C4-2B (cell line): ENCODE measurements at regions not wholly inside any gene's neighbourhood (a gene's known extent, or its start where the extent isn't known, plus 50 kb on each side); places are given as distances from the start of the nearest gene placed in this dataset.

Source experiments
- ZFX ChIP-seq: fragments of 450-650 bp; IDR thresholded peaks from 2 replicates; pipeline ENCODE4 v1.6.1; 2017
- TF ChIP-seq, protein P1 (sequence below): fragments of 450-650 bp; conservative IDR thresholded peaks from 2 replicates; pipeline ENCODE4 v1.5.1; 2017; ENCODE audit warnings: mild to moderate bottlenecking

DNA sequence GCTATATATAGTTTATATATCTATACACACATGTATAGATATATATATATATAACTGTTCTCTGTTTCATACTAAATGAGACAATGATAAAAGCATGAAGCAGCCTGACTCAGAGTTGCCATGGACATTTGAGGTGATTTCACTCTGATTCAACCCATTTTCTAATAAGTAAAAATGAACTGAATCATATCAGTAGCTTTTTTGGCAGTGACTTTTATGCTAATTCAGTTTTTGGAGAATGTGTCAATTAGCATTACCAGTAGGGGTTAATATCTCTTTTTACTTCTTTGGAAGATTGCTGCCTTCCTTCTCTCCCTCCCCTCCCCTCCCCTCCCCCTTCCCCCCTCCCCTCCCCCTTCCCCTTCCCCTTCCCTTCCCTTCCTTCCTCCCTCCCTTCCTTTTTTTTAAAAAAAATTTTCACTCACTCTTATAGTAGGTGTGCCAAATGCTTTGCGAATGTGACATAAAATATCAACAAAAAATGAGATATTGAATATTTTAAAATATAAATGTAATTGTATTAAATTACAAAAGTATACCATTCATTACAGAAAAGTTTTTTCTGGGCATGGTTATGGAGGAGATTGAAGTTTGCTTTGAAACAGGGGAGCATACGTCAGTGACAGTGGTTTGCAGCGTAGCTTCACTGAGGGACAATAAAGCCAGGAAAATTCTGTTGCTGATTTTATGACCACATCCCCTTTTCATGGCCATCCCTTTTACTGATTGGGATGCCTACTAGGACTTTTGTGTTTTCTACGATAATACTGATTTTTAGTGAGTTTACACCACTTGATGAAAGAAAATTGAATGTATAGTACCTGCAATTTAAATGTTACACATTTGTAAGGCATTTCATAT lies 64.0 kb upstream of the KLF6 start:
- TF ChIP-seq, protein P1, sequence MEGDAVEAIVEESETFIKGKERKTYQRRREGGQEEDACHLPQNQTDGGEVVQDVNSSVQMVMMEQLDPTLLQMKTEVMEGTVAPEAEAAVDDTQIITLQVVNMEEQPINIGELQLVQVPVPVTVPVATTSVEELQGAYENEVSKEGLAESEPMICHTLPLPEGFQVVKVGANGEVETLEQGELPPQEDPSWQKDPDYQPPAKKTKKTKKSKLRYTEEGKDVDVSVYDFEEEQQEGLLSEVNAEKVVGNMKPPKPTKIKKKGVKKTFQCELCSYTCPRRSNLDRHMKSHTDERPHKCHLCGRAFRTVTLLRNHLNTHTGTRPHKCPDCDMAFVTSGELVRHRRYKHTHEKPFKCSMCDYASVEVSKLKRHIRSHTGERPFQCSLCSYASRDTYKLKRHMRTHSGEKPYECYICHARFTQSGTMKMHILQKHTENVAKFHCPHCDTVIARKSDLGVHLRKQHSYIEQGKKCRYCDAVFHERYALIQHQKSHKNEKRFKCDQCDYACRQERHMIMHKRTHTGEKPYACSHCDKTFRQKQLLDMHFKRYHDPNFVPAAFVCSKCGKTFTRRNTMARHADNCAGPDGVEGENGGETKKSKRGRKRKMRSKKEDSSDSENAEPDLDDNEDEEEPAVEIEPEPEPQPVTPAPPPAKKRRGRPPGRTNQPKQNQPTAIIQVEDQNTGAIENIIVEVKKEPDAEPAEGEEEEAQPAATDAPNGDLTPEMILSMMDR: no peak
- no peak for TF ChIP-seq ZFX
